SH-SY5Y (cell line): ENCODE measurements at regions not wholly inside any gene's neighbourhood (a gene's known extent, or its start where the extent isn't known, plus 50 kb on each side); places are given as distances from the start of the nearest gene placed in this dataset.

Experiments
- GATA2 ChIP-seq: IDR thresholded peaks from 2 replicates; pipeline ENCODE4 v1.6.1; 2011; ENCODE audit warnings: mild to moderate bottlenecking, low read depth, low read length
- GATA3 ChIP-seq: IDR thresholded peaks from 2 replicates; pipeline ENCODE4 v1.6.1; 2011; ENCODE audit warnings: low read depth, mild to moderate bottlenecking, low read length, moderate library complexity

DNA sequence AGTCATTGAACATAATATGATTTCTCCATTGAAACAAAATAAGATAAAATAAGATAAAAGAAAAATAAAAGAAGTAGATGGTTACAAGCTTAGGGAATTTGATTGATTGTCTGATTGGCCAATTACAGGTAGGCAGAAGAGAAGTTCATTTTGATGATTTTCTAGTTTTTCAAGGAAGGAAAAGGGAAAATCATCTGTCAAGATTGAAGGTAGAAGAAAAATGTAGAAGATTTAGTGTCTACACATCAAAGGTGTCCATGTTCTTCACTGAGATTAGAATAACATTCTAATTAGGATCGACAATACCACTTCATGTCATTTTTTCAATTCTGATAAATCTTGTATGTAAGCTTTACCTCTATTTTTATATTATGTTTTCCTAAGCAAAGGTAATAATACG, 489.1 kb downstream of the PCDH18 start:
- TF ChIP-seq GATA3: no peak
- TF ChIP-seq GATA2: no peak
